GM03348 (cell line): ENCODE measurements at regions not wholly inside any gene's neighbourhood (a gene's known extent, or its start where the extent isn't known, plus 50 kb on each side); places are given as distances from the start of the nearest gene placed in this dataset.

ENCODE experiments used
- DNase-seq: peaks from one replicate; pipeline ENCODE4 v3.0.0; 2012; ENCODE audit warnings: low spot score

DNA sequence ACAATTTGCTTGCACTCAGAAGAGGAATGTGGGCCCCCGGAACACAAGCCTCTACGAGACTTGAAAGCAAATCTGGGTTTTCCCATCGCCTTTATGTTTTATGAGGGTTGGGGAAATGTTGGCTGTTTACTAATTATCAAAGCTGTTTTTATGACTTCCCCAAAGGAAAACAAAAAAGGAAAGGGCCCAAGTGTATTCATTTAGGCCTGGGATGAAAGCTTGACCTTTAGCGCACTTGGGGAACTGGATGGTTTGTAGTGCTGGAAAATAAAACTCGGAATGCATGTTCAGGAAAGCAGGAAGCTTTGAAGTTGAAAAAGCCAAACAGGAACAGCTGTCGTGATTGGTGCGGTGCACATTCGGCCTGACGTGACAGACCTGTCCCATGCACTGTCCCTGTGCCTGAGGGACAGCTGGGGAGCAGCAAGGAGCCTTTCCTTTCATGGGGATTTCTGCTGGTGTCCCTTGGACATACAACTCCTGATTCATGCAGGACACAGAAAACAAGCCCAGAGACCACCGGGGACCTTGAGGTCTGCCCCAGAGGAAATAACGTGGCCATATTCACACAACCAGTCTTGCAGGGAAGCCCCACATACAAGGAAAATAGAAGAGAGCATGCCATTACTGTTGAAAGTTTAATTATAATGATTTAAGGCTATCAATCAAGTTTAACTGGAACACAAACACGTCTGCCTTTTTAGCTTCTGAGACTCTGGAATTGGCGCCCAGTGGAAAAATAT lies 169.7 kb upstream of the APCDD1 start:
- DNase-seq, result no peak

DNA sequence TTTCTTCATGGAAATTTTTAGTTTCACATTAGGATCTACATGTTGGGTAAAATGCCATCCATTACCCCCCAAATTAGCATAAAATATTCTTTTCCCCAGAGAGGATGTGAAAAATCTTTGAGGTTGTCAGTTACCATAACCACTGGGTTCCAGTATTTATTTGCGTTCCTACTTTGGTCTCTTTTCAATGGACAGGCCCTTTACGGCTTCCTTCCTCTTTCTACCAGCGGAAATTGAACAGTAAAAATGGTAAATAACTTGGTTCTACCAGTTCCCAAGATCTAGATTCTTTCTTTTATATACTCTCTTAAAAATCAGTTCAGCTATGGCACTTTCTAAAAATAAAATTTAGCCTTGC lies 169.2 kb upstream of the APCDD1 start:
- no peak for DNase-seq

DNA sequence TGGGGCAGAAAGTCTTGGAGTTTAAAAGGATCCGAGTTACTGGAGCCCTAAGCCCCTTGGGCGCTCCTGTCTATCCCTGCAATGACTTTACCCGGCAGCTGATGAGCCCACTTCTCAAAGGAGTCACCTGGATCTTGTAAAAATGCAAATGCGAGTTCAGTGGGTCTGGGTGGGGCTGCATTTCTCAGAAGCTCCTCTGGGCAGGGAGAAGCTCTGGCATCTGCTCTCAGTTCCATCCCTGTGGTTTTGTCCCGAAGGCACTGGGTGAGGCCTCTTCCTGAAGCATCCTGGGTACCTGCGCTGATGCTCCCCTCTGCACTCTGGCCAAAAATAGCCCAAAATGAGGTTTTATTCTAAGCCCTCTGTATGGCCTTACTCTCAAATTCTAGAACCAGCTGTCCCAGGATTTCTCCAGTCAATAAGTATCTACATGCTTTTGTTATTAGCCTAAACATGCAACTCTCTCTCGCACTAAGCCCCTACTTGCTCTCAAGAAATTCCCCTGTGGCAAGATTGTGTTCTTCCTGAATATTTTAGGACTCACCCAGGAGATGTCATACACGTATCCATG lies 167.8 kb upstream of the APCDD1 start:
- DNase-seq, result no peak

DNA sequence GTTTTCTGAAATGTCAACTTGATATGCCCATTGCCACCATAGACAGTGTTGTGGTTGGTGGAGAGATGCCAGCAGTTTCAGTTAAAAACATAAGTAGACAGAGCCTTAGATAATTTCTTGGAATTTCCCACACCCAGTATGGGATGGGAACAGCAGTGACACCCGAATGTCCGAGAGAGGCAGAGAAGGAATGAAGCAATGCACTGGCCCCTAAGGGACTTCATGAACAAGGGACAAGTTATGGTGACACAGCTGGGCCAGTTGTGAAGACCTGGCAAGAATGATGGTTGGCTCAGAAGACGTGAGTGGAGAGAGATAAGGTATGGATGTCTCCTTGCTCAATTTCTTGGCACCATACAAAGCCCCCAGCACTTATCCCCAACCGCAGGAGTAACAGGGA lies 165.2 kb upstream of the APCDD1 start:
- DNase-seq, result no peak

DNA sequence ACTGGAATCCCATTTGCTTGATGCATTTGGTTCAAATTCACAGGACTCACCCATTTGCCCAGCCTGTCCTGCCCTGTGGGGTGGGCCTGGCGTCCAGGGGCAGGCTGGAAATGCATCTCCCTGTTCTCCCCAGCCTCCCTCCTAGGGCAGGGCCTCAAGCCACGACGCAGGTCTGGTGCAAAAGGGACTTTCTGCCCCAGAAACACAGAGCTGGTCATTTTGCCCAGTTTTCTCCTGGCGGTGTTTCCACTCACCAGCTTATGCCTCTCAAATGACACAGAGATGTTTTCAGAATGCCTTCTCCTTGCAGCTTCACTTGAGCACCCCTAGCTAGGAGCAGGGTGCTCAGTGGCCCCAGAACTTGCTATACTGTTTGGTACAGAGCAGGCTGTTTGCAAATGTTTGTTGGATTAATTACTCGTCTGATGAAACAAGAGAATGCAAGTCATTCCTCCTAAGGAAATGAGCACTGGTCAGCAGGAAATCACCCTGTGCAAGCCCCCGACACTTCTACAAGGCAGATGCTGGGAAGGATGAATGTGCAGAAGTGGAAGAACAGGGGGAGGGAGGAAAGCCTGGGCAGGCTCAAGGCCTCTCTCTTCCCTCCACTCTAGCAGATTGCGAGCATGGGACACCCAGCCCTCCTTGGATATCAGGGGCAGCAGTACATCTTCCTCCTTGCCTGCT lies 164.3 kb upstream of the APCDD1 start:
- DNase-seq, result no peak

DNA sequence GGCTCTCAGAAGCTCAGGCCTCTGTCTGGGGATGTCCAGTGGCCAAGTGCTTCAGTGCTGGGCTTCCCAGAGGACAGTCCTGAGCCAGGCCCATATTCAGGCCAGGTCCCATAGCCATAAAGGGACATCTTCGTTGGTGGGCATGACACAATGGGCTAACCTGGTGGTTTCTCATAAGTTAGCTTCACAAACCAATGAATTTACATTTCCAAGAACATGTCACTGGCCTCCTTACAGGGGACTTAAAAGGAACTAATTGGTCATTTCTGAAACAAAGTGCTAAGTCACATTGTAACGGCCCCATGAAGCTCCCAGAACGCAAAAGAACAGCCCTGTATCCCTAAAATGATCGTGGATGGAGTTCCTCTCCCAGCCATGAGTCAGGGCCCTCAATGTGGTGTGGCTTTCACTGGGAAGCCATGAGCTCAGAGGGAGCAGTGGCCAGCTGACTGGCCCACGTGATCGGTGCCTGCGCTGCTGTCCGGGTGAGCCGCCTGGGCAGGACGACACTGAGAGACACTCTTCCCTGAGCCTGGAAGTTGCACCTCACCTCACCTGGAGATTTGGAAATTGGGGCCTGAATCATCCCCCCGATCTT lies 163.7 kb upstream of the APCDD1 start:
- no peak for DNase-seq

DNA sequence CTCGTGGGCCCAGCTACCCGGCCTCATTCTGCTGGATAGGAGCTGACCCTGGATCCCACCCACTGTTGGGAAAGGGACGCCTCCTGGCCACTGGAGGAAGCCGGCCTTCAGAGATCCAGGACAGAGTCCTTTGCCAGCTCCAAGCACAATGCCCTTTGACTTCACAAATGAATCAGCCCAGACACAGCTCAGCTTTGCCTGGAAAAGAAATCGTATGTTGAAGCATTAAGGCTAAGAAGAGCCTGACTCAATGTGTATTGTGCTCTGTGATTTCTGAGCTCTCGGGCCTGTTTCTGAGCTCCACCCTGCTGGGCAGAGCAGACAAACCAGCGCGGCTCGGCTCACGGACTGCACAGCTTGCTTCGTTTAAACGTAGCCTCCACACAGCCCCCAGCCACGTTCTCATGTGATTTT lies 162.9 kb upstream of the APCDD1 start:
- DNase-seq, result peak; percentile 34

DNA sequence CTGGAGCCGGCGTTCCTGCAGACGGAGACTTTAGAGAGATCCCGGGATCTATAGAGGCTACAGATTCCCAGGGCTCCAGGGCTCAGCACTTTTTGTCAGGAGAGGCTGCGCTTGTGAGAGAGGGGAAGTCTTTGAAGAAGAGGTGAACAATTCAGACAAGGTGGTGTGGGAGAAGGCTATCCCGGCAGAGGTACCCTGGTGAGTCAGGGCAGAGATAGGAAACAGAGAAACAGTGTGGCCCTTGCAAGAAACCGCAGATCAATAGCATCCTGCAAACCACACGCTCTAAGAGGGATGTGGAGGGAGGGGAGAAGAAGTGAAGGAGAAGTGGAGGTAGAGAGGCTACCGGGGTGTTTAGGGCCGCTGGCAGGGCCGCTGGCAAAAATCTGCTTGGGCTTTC lies 160.5 kb upstream of the APCDD1 start:
- no peak for DNase-seq

DNA sequence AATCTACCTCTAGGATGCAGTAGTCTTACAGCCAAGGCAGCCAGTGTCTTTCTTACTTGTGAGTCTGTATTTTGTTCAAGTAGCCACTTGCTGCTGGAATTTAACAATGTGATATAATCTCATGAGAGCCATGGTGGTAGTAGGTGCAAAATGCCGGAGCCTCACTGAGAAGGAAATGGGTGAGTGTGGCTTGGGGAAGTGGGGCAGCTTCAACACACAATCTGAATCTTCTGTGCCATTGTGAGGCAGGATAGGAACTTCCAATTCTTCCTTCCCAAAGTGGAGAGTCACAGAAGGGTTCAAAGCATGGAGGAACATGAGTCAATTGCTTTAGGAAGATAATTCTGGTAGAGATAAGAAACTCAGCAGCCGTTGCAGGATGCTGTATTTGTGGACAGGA lies 158.7 kb upstream of the APCDD1 start:
- no peak for DNase-seq

DNA sequence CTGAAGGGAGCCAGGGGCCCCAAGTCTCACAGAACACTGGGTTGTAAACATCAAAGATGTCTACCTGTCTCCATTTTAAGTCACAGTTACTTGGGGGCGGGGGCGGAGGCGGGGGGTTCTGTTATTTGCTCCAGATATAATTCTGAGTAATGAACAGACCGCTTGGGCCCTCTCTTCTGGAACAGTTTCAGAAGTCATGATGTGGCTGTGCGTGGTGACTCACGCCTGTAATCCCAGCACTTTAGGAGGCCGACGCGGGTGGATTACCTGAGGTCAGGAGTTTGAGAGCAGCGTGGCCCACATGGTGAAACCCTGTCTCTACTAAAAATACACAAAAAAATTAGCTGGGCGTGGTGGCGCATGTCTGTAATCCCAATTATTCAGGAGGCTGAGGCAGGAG lies 157.9 kb upstream of the APCDD1 start:
- no peak for DNase-seq

DNA sequence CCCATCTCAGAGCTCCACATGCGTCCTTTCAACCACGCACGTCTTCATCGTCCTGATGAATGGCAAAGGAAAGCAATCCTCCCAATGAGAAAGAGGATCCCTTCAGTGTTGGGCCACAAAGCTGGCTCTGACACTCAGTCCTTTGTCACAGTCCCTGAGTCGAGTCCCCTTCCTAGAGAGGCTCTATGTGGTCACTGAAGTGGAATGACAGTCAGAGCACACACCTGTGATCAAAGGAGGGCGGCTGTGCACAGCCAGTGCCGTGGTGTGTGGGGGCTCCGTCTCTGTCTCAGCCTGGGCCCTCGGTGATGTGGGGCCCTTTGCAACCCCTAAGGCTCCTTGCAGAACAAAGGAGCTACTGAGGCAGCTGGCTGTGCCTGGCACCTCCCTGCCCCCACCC lies 157.3 kb upstream of the APCDD1 start:
- DNase-seq, result no peak

DNA sequence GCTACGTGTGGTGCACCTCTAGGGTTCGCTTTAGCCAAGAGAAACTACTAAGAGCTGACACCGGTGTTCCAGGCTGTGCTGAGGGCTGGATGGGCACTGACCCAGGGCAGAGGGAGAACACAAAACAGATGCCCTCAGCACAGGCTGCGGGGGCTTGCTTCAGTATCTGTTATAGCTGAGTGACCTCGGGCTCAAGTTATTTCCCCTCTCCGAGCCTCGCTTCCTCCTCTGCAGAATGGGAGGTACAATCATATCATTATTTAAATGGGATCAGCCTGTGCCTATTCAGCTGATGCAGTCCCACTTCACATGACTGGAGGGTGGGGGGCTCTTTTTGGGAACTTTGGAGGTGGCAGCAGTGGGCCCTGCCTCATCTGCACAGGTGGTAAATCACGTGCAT lies 156.1 kb upstream of the APCDD1 start:
- DNase-seq, result no peak

DNA sequence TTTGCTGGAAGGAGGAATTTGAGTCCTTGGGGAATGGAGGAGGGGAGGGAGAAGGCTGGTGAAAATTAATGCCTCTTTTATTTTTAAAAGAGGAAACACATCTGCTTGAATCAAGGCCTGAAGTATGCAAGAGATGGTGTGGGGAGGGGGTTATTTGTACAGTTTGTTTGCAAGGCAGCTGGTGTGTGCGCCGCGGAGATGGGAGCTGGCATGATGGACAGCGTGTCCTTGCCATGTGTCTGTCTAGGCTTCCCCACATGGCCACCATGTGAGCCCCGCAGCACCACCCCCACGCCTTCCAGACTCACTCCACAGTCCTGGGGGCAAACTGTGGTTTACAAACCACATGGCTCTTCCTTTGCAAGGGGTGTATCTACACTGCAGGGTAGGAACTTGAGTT lies 154.8 kb upstream of the APCDD1 start:
- no peak for DNase-seq

DNA sequence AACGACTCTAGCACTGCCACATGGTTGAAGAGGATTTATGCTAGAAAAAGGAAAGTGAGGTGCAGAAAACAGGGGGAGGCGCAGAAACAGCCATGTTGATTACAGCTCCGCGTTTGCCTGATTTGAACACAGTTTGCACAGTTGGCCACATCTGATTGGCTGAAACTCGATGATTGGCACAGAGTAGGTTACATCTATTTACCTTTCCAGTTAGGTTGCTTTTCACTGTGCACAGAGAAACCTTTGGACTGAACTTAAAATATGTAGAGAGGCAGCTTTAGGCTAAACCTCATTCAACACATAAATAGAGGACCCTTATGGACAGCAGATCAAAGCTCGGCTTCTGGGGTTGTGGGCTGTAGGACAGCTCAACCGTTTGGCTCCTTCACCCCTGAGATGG lies 153.7 kb upstream of the APCDD1 start:
- DNase-seq, result no peak

DNA sequence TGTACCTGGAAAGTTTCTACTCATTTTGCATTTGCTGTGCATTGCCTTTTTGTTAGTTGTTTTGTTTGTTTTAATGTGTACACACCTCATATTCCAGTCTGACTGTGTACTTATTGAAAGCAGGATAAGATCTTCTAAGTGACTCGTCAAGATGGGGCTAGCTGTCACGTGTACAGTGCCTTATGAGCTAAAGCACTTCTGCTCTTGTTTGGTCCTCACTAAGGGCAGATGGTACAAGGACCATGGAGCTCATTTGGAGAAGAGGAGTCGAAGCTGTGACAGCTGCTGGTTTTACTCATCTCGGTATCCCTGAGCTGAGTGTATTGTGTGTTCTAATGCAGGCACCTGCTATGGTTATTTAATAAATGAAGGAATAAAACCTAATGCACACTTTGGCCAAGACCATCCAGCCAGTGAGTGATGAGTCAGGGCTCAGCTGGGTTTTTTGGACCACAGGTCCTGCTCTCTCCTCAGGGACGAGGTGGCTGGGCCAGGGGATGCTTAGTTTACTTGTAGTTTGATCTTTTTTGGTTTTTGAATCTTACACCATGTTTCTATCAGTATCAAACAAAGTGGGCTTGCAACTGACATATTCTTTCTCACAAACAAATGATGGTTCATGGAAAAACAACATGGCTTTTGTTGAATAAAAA lies 152.5 kb upstream of the APCDD1 start:
- DNase-seq, result no peak

DNA sequence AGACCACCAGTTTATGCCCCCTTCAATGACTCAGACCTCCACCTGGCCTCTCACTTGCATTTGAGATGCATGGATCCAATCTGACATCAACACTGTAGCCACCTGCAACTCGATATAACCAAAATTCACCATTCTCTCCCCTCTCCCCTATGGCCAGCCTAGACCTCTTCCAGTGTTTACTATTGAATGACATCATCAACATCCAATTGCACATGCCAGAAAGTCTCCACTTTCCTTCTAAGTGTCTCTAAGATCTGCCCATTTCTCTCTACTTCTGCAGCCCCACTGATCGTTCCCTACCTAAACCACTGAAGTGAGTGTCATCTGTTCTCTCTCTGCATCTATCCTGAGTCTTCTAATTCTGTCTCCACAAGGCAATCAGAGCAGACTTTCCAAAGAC lies 151.3 kb upstream of the APCDD1 start:
- DNase-seq, result no peak

DNA sequence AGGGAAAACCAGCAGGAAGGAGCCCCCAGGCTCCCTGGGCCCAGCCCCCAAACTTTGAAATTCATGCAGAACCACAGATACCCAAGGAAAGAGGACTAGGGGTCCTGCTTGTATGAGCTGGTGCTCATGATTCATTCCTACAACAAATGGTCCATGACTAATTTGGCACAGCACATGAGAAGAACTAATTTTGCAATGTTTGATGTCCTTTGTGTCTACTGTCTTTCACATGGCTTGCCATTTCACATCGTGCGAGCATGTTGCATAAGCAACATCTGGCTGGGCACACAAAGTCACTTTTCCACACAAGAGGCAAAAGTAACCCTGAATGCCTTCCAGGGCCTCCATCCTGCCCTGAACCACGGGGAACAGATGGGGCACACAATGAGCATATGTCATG lies 149.6 kb upstream of the APCDD1 start:
- DNase-seq, result peak; percentile 19

DNA sequence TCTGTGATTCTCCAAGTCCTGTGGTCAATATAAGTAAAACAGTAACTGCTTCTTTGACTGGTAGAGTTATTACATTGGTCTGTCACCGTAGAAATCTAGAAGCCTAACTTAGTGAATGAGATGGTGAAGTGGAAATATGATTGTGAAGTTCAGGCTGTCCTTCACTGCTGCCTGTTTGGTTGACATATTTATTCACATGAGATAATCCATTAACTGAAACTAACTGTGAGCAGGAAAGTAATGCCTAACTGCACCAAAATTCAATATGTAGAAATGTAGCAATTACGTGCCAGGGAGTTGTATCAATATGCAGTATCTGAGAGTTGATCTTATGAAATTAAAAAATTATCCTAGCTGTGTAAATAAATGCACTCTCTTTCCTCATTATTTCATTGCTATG lies 147.7 kb upstream of the APCDD1 start:
- no peak for DNase-seq

DNA sequence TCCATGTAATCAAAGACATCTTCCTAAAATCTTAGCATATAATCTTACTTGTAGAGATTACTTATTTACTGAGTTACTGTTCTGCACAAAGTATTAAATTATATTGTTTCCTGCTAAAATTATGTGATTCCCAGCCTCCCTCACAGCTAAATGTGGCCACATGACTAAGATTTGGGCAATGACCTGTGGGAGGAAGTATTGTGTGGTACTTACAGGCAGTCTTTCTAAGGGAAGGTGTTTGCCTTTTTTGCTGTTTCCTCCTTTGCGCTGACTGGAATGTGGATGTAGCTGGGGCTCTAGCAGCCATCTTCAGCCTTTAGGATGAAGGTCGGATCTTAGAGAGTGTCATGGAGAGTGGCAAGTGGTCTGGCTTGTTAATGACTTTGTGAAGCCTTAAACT lies 146.3 kb upstream of the APCDD1 start:
- no peak for DNase-seq

DNA sequence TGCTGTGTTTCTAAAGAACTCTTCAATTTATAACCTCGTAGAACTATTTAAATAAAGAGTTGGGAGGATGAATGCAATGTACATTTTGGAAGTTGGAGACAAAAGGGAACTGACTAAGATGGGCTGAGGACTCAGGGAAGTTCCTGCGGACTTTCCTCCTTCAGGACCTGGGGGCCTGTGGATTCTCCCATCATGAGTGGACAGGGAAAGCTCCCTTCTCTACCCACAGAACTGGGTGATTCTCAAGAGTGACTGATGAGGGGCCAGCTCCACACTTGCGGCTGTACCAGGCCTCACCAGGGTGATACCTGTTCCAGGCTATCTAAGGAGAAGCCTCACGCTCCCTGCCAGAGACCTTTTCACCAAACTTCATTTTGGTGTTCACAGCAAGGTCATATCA lies 143.8 kb upstream of the APCDD1 start:
- DNase-seq, result no peak

DNA sequence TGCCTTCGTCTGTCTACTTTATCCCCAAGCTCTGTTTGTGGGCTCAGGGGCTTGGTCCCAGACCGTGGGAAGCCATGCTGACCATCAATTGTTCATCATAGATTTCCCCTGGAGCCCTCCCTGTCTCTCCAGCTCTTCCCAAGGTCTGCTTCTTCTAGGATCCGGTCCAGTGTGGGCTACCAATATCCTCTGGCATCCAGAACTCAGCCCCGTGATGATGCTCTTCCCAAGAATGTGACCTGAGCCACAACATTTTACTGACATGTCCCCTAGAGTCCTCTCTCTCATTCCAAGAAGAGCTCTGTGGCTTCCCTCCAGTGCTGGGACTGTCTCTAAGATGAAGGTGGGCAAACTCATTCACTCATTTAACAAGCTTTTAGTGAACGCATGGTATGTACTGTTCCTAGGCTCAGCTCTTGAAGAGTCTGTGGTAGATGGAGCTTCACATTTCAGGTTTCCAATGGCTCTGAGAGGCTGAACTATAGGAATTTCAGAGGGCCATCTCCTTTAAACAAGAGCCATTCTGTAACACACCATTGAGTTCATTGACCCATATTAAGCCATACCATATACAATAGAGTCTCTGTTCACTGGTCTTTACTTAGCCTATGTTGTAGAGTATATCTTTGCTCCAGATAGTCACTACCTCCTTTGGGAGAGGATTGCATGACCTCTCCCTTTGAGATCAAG lies 142.0 kb upstream of the APCDD1 start:
- DNase-seq, result no peak

DNA sequence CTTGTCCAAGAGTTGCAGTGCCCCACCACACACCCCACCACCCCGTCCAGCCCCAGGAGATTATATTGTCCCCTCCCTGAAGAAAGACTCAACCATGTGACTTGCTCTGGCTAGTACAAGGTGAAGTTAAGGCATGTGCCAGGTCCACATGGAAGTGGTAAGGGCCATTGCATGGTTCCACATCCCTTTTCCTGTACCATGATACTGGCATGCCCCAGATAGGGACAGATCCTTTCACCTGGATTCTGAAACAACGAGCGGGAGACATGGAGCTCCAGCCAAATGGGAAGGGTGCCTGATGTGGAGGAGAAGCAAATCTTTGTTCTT lies 141.5 kb upstream of the APCDD1 start:
- DNase-seq, result no peak
